AG10803 (cell line): ENCODE measurements at regions not wholly inside any gene's neighbourhood (a gene's known extent, or its start where the extent isn't known, plus 50 kb on each side); places are given as distances from the start of the nearest gene placed in this dataset.

Source experiments
- DNase-seq: peaks from one replicate; pipeline ENCODE4 v3.0.0; 2010; ENCODE audit warnings: low read depth
- H3K4me3 ChIP-seq: 2 replicates; pipeline ENCODE4 v1.5.1; 2011; ENCODE audit warnings: mild to moderate bottlenecking, low read length, control low read depth
- TF ChIP-seq, protein P1 (sequence below): conservative IDR thresholded peaks from 2 replicates; pipeline ENCODE4 v1.5.1; 2011; ENCODE audit warnings: mild to moderate bottlenecking, low read length, control low read depth, inconsistent platforms

DNA sequence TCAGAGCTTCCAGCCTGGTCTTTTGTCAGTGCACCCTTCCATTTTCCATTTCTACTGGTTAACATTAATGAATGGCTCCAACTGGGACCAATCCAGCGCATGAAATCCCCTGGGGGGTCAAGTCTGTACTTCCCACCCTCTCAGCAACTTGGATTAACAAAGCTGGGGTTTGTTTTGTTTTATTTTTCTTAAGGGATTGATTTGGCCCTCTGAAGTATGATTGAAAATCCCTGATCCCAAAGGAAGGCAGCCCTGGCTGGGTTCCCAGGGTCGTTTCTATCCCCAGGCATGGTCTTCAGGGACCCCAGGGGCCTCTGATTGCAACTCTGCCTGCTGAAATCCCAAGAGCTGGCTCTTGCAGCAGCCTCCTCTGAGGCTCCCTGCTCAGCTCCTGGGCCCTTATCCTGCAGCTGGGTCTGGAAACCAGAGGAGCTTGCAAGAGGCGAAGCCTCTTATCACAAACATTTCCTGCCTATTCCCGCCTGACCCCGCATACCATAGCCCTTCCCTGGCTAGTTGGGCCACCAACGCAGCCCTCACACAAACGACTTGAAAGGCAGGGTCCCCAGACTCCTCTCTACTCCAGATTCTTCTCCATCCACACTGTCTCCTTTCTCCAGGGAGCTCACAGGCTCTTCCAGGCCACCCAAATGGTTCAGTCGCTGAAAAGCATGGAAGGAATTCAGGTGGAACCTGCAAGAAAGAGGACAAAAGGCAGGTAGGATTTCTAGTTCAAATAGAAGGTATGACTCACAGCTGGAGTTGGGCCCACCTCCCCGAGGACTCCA lies 109.7 kb upstream of the PKDCC start:
- H3K4me3 ChIP-seq, result no peak overlapping the region
- no peak for DNase-seq
- TF ChIP-seq, protein P1, sequence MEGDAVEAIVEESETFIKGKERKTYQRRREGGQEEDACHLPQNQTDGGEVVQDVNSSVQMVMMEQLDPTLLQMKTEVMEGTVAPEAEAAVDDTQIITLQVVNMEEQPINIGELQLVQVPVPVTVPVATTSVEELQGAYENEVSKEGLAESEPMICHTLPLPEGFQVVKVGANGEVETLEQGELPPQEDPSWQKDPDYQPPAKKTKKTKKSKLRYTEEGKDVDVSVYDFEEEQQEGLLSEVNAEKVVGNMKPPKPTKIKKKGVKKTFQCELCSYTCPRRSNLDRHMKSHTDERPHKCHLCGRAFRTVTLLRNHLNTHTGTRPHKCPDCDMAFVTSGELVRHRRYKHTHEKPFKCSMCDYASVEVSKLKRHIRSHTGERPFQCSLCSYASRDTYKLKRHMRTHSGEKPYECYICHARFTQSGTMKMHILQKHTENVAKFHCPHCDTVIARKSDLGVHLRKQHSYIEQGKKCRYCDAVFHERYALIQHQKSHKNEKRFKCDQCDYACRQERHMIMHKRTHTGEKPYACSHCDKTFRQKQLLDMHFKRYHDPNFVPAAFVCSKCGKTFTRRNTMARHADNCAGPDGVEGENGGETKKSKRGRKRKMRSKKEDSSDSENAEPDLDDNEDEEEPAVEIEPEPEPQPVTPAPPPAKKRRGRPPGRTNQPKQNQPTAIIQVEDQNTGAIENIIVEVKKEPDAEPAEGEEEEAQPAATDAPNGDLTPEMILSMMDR, result no peak

DNA sequence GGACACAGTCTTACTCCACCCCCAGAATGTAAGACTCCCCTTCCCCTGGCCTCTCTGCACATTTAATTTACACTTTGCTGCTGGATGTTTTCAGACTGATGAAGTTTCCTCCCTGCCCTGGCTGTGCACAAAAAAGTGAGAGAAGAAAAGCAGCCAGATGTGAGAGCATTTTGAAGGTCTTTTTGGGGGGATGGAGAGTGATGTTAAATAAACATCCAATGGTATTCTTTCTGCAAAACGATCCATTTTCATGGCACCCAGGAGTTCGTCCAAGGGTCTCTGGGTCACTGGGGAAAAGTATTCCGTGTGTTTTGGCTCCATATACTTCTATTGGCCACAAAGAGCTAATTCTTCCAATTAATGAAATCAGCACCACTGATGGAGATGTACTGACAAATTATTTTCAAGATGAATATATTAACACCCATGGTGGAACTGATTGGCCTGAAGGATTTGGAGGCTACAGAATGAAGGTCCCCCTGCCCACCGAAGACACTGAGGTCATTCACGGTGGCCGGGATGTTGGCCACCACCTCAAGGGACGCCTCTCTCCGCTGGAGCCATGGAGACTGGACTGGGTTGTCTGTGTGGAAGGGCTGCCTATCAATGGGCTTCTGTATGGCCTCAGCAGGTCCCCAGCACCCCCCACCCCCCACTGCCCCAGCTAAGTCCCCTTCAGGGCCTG lies 107.6 kb upstream of the PKDCC start:
- DNase-seq, result no peak
- no peak overlapping the region for H3K4me3 ChIP-seq
- TF ChIP-seq, protein P1, result no peak

DNA sequence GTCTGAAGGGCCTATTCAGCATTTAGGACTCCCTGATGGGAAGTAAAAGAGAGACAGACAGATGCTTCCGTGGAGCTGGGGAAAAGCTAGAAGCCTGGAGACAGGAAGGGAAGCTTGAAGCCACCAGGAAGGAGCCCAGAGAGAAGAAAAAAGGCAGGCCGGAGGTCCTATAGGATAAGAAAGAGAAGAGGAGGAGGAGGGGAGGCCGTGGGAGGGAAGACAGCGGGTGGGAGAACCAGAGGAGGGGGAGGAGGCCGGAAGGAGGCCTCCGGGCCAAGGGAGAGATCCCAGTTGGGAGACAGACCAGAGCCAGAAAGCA lies 107.1 kb upstream of the PKDCC start:
- TF ChIP-seq, protein P1, result no peak
- H3K4me3 ChIP-seq, result no peak overlapping the region
- no peak for DNase-seq

DNA sequence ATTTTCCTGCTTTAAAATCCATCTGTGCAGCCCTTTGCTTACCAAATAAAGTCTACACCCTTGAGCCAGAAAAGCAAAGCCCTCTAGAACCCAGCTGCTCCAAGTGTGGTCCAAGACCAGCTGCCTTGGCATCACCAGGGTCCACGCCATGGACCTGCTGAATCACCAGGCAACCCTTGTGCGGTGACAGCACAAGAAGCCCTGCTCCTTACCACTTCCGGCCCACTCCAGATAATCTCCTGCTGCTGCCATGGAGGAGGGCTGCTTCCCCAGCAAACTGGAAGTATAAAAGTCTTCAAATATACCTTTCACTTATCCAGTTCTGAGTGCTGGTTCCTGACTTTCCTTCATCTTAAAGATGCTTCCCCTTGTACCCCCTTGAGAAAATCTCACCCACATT lies 106.0 kb upstream of the PKDCC start:
- TF ChIP-seq, protein P1, result no peak
- DNase-seq, result peak; percentile 29
- no peak overlapping the region for H3K4me3 ChIP-seq

DNA sequence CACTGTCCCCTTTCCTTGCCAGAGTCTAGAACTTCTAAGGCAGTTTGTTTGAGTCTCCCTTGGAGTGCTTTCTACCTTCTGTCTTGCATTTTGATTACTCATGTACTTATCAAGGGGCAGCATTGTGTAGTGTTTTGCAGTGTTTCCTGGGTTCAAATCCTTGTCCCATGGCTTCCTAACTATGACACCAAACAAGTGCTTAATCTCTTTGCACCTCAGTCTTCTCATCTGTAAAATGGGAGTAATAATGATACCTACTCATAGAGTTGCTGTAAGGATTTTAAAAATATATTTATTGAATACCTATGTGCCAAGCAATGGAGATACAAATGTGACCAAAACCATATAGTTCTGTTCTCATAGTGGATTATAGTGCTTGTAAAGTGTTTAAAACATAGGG lies 105.5 kb upstream of the PKDCC start:
- H3K4me3 ChIP-seq, result no peak overlapping the region
- TF ChIP-seq, protein P1, result no peak
- DNase-seq, result no peak

DNA sequence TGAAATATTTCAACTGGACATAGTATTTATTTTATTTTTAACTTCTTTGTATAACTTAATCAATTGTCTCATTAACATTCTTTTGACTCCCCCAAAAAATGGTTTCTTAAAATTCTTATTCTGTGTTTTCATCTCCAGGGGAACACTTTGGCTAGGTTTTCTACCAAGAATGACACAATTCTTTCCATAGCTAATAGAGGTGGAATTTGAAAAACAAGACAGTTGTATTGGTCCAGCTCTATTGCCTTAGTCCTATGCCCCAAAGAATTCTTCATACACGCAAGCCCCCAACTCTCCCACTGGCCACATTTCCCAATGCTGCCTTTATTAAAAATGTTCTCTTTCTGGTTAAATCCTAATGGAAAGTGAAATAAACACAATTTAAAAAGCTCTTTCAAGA lies 104.7 kb upstream of the PKDCC start:
- DNase-seq, result no peak
- no peak overlapping the region for H3K4me3 ChIP-seq
- TF ChIP-seq, protein P1, result no peak

DNA sequence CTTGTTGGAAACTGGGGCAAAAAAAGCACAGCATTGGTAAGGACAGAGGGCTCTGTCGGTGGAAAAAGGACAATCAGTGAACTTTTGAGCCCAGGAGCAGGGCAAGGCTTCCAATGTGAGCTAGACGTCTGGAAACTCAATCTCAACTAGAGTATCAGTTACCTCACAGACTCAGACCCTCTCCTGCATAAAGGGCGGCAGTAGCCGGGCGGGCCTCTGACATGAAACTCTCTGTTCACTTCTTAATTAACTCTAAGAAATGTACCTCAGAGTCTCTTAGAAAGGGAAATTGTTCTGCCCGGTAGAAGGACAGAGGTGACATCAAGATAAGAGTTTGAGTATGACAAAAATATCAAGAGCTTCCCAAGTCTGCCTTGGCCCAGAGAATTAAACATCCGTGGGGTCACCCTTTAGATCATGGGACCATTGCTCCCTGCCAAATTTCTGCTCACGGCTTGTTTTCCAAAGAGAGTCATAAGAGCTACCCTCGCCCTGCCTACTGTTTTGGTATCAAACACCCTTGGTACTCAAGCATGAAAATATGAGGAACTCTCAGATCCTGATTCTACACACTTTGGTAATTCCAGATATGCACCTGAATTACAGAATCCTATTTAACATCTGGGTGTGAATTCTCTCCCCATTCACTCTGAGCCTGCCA lies 103.5 kb upstream of the PKDCC start:
- no peak for DNase-seq
- TF ChIP-seq, protein P1, result no peak
- H3K4me3 ChIP-seq, result no peak overlapping the region
